HG02642 (cell line): ENCODE measurements at regions not wholly inside any gene's neighbourhood (a gene's known extent, or its start where the extent isn't known, plus 50 kb on each side); places are given as distances from the start of the nearest gene placed in this dataset.

Experiments
- ATAC-seq: cut with Tn5 transposase; IDR thresholded peaks from one replicate; pipeline ENCODE4 v1.9.1; 2021; ENCODE audit warnings: mild to moderate bottlenecking; ENCODE audit not compliant: unreplicated experiment, poor library complexity

- no peak for ATAC-seq
Observed at GRCh38 chr1:216836316-216836715, 113.1 kb upstream of the ESRRG start.

DNA sequence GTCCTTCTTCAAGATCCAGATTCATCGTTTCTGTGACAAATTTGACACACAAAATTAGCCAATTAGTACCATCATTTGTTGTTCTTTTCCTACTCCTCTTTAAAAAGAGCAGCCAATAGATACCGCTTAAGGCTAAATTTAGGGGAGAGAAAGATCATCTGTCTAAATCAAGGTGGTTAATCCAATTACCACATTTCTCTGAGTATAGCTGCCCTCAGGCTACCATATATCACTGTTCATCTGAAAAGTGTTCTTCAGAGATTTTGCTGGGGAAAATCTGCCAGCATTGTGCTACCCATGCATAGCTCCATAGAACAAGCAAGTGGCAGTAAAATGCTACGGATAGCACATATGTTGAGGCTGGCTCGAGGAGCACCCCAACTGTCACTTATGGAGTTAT, 110.3 kb upstream of the ESRRG start:
- ATAC-seq, result no peak

- no peak for ATAC-seq
Observed at GRCh38 chr1:216832192-216832591, 109.0 kb upstream of the ESRRG start.

DNA sequence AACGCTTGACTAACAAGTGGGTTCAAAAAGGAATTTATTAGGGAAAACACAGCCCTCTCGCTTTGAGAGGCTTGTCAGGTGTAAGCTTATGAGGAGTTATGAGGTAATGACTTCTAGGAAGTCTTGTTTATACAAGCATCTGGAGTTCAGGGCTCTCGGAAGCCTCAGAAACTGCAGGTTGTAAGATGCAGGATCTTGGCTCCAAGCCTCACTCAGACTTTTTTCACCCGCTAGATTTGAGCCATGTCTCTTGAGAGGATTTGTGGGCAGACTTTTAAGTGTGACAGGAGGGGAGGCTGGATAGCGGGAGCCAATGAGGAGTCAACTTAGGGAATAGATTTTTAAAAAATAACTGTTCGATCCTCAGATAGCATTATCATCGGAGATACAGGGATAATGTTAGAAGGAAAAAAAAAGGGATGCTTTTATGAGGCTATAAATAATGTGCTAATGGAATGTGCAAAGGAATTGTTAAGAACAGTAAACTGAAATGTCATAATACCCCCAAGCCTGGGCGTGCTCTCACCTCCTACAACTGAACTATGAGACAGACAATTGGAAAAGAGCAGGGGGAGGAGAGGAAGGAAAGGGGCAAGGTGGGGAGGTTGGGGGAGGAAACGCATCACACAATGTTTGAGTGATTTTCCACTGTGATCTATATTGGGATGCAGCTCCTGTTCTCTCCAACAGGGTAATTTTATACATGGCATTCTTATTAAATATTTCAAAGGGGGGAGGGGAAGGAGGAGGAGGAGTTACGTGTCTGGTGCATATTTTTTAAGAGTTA, 107.4 kb upstream of the ESRRG start:
- no peak for ATAC-seq

DNA sequence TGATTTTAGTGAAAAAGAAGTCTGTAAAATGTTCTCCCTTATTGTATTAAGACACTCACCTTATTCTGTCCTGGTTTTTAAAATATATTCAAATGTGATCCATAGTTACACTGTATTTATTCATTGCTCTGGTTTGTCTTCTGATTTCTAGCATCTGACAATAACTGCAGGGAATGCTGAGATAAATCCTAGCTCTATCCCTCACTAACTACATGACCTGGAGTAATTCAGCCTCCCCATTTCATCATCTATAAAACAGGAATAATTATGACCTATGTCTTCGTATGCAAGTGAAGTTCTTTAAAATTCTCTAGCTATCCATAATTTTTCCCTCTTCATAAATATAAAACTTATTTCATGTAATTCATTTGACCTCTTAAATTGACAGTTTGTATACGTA, 104.0 kb upstream of the ESRRG start:
- ATAC-seq, result no peak

DNA sequence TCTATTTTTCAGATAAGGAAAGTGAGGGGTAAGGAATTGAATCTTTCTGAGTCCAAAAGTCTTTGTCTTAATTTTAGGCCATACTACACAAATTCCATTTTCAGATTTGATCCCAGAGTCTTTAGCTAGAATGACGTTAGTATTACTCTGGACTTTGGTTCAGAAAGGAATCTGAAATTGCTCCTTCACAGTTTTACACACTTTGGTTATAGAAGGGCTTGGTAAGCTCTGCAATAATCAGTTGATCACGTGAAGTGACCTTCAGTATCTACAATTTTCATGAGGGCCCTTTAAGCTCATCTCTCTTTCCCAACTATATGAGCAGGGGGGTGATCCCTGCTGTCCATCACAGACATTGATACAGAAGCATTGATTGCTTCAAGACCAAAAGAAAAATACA, 103.4 kb upstream of the ESRRG start:
- no peak for ATAC-seq

- ATAC-seq, result no peak
Observed at GRCh38 chr1:216826214-216826613, 103.0 kb upstream of the ESRRG start.

GRCh38 chr1:216825557-216825956, 102.3 kb upstream of the ESRRG start:
- ATAC-seq, result no peak

DNA sequence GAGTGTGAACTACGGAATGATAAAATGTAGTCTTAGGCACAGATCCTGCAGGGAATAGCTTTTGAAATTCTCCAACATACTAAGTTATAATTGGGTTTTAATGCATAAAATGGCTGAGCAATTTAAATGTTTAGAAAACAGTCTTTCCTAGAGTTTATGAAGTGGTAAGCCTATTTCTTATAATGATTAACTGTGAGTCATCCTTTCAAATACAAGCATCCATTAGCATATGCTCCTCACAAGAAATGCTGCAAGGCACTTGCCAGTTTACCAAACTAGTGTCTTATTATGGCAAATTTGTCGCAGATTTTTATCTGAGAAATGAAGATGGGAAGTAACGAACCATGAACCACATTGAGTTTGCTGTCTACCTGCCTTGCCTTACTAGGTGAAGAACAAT, 101.3 kb upstream of the ESRRG start:
- no peak for ATAC-seq

DNA sequence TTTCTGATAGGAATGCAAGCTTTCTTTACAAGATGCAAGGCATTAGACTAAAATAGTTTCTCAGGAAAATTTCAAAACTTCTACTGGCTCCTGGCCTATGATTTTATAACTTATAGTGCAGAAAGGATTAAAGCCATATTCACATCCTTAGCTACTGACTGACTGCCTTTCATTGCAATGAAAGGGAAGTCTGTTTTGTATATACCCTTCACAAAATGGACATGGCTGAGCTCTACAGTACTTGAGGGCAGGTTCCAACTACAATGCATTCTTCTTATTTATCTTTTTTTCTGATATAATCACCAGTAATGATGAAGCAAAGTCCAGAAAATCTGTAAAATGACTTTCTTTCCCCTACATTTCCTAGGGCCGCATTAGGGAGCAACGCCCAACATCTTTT, 100.5 kb upstream of the ESRRG start:
- ATAC-seq, result no peak

DNA sequence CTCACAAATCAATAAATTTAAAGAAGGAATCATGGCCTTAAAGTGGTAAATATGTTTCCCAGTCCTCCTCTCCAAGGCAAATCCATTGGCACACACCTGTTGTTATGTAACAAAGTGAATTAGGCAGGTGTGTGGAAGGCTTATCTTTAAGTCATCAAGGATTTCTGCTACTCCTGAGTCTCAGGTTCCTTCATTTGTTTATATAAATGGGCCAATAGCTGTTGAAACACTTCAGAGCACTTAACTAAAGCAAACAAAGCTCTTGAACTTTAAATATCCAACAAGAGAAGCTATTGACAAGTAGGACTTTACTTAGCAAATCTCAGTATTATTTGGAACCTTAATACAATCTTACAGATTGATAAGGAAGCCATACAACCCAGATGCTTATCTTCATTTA, 99.3 kb upstream of the ESRRG start:
- ATAC-seq, result no peak

DNA sequence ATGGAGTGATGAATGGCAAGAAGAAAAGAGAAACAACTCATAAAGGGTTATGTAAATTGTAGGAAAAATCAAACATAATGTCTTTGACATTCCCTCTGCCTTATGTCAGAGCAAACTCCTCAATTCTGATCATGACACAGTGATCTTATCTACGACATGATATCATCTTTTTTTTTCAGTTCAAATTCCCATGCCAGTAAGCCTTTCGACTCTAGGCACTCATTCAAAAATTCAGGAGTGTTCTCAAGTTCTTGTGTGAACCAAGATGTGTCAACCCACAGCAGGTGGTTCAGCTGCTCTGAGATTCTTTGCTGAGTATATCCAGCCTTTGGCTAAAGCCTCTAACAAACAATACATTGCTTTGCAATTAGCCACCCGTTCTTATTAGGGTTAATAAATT, 97.1 kb upstream of the ESRRG start:
- ATAC-seq, result no peak

- no peak for ATAC-seq
Observed at GRCh38 chr1:216818284-216818683, 95.1 kb upstream of the ESRRG start.

DNA sequence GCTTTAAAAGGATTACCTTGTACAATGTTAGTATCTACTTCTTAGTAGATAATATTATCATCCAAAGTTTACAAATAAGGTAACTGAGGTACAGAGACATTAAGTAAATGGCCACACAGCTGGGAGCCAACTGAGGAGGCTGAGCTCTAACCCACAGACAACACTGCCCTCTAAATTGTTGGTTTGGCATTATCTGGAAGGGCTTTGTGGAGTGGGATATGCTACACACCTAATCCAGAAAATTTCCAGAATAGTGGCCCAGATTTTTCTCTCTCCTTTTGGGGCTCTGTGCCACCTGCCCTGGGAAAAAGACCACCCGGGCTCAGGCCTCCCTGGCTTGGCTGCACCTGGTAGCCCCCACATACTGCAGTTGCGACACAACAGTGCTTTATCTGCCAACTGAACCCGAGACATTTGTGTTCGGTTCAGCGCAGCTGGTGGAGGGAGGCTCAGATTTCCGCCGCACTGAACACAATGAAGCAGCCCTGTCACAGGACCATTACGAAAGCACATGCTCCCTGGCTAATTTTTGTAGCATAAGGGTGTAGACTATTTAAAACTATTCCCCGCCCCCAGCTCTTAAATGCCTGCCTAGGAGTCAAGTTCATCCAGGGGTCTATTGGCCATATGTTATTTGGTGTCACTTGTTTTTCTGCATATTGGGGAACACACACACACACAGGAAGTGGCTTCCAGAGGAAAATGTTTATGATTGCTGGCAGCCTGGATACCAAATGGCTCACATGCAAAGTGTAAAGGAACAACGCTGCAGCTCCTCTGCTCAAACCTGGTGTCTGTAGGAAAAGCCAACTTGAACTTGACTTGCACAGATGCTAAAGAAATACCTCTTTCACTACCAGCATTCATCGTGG, 92.3 kb upstream of the ESRRG start:
- no peak for ATAC-seq

DNA sequence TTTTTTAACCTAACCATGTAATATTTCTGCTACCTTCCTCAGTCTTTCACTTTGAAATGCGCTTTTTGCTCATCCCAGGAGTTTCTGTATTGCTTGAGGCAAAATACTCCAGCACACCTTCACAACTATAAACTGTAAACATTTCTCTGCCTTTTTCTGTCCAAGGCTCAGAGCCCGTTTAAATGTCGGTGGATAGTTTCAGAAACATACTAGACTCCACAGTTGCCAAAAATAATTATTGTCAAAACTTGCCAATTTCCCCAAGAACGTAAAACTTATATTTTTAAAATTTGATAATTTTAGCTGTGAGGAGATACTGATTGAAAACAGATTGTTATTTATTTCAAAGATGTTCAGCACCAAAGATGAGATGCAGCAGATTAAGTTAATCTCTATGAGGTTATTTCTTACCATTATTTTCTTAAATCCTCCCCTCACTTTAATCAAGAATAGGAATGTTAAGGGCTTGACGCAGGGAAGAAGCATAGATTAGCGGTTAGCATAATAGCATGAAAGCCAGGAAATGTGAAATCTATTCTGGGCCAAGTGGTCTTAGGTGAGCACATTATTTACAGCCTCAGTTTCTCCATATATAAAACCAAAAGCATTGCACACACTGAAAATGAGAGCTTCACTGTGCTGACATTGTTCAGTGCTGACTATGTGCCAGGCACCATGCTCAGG, 91.5 kb upstream of the ESRRG start:
- no peak for ATAC-seq

DNA sequence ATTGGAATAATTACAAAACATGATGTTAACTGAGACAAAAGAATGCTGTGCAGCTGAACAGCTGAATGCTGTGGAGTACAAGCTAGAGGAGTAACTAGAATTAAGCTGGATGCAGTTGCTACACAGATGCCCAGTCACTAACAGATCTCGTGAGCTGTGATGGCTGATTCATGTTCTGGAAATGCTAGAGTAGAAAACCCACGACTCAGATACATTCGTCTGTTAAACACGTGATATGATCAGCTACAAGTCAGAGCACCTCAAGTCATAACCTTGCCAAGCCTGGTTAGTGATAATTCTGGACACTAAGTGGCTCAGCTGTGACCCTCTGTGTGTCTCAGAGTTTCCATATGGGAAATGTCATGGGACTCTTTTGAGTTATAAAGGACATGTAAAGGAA, 89.7 kb upstream of the ESRRG start:
- ATAC-seq, result no peak

DNA sequence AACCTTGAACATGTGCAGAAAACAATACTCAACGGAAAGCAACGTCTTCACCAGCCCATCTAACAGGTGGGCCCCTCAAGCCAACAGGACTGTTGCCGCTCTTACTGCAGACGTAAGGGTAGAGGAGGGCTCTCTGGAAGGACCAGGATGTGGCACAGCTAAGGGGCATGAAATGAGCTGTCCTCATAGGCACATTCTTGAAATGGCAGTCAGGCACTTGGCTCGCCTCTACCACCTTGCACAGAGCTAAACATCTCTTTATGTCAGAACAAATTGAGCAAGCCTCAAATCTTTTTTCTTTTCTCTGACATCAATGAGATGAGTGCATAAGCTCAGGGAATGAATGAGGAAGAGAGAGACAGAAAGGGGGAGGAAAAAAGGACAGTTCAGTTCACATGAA, 86.4 kb upstream of the ESRRG start:
- ATAC-seq, result no peak

DNA sequence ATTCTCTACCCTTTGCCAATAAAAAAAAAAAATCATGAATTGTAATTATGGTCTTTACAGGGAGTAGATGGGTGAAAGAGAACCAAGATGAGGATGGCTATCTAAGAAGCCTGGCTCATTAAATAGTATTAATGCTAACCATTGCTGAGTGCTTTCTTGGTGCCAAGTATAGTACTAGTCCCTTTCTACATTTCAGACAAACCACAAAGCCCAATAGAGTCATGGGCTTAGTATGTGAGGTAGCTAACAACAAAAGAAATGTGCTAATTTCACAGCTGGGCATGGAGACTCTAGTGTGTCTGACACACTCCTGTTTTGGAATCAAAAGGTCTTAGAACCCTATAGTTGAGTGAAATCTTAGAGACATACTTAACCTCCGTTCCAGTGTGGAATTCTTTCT, 84.5 kb upstream of the ESRRG start:
- ATAC-seq, result no peak

GRCh38 chr1:216805953-216806352, 82.7 kb upstream of the ESRRG start:
- no peak for ATAC-seq

GRCh38 chr1:216805233-216805632, 82.0 kb upstream of the ESRRG start:
- no peak for ATAC-seq

DNA sequence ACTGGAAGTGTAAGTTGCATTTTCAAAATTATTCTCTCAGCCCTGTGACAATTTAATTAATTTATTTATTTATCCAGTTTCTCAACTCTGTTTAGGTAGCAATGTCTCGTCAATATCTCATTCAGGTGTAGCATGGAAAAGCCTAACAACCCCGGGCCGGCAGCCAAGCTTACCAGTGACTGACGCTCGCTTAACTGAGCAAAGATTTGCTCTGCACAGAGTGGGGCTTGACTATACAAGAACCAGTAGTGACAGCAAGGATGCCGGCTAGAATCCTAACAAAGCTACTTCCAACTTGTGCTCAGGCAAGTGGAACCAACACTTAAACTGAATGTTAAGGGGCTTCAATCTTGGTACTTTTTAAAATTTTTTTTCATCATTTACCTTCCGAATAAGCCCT, 80.9 kb upstream of the ESRRG start:
- no peak for ATAC-seq
